H1 (cell line): ENCODE measurements at regions not wholly inside any gene's neighbourhood (a gene's known extent, or its start where the extent isn't known, plus 50 kb on each side); places are given as distances from the start of the nearest gene placed in this dataset.

Experiments
- CTCF ChIA-PET: fragments of 300-600 bp; sonication (Branson Sonifier 250); formaldehyde crosslinking; loops from one replicate; lab custom pipeline; 2021; ENCODE audit not compliant: partially characterized antibody; lab: Charles Lee
- POLR2A ChIA-PET: fragments of 300-600 bp; sonication (Branson Sonifier 250); formaldehyde crosslinking; loops from one replicate; lab custom pipeline; 2021; ENCODE audit warnings: inconsistent platforms; ENCODE audit not compliant: partially characterized antibody; lab: Charles Lee
- DNase-seq, 2 experiments: peaks; one replicate each; pipeline versions ENCODE4 v3.0.0 to v3.0.0-alpha.2; 2010 to 2022; ENCODE audit warnings: low spot score in 2 of 2, low read depth in 1 of 2, mixed read lengths in 1 of 2
- FAIRE-seq: peaks from 2 replicates; lab custom pipeline; 2011; peaks lifted over from hg19 to GRCh38; lab: Jason Lieb, UNC
- H2AFZ ChIP-seq: 2 replicates; pipeline ENCODE4 v1.8.1; 2012; ENCODE audit warnings: low read length, inconsistent platforms
- H2AK5ac ChIP-seq: 2 replicates; pipeline ENCODE4 v1.6.1; 2013; ENCODE audit warnings: low read depth, low read length
- H2BK120ac ChIP-seq: replicated peaks from 2 replicates; pipeline ENCODE3; 2013; ENCODE audit warnings: low read depth, low read length, inconsistent platforms
- H2BK12ac ChIP-seq: 2 replicates; pipeline ENCODE4 v1.6.1; 2013; ENCODE audit warnings: low read depth, low read length
- H2BK15ac ChIP-seq: 2 replicates; pipeline ENCODE4 v1.6.1; 2013; ENCODE audit warnings: low read length
- H2BK20ac ChIP-seq: 2 replicates; pipeline ENCODE4 v1.6.1; 2013; ENCODE audit warnings: low read length
- H2BK5ac ChIP-seq: 2 replicates; pipeline ENCODE4 v1.6.1; 2013; ENCODE audit warnings: low read depth, low read length
- H3K14ac ChIP-seq: 2 replicates; pipeline ENCODE4 v1.6.1; 2013; ENCODE audit warnings: inconsistent platforms; ENCODE audit not compliant: insufficient read length
- H3K18ac ChIP-seq: 2 replicates; pipeline ENCODE4 v1.6.1; 2013; ENCODE audit warnings: low read length; ENCODE audit errors: extremely low read depth
- H3K23ac ChIP-seq: 2 replicates; pipeline ENCODE4 v1.6.1; 2013; ENCODE audit warnings: inconsistent platforms; ENCODE audit not compliant: insufficient read length
- H3K23me2 ChIP-seq: 2 replicates; pipeline ENCODE4 v1.6.1; 2013; ENCODE audit warnings: low read depth, low read length
- H3K27ac ChIP-seq: 2 replicates; pipeline ENCODE4 v1.6.1; 2011; ENCODE audit warnings: low read depth, low read length, inconsistent platforms
- H3K27me3 ChIP-seq, 4 experiments: replicated peaks in 1 of 4; 1 replicate in 1 of 4; 2 replicates in 3 of 4; pipeline versions ENCODE4 v1.6.1 to v1.8.1; 2011 to 2013; ENCODE audit warnings: low read length in 3 of 4, mild to moderate bottlenecking in 3 of 4, inconsistent platforms in 2 of 4, mixed read lengths in 2 of 4, moderate library complexity in 1 of 4; ENCODE audit not compliant: control insufficient read depth in 3 of 4, insufficient read depth in 3 of 4; ENCODE audit errors: extremely low read depth in 1 of 4
- H3K36me3 ChIP-seq, 4 experiments: 2 replicates each; pipeline versions ENCODE4 v1.6.1 to v1.8.1; 2011 to 2013; ENCODE audit warnings: mild to moderate bottlenecking in 4 of 4, low read length in 3 of 4, moderate library complexity in 2 of 4, control low read depth in 1 of 4, inconsistent platforms in 1 of 4; ENCODE audit not compliant: insufficient read depth in 4 of 4, control insufficient read depth in 2 of 4
- H3K4ac ChIP-seq: replicated peaks from 2 replicates; pipeline ENCODE3; 2013; ENCODE audit warnings: low read length, low read depth, mixed read lengths, inconsistent platforms; ENCODE audit not compliant: insufficient read length
- H3K4me1 ChIP-seq, 4 experiments: replicated peaks in 1 of 4; 1 replicate in 1 of 4; 2 replicates in 3 of 4; pipeline versions ENCODE4 v1.6.1 to v1.8.1; 2011 to 2013; ENCODE audit warnings: low read length in 3 of 4, inconsistent platforms in 2 of 4, mixed read lengths in 1 of 4; ENCODE audit not compliant: insufficient read depth in 4 of 4, control insufficient read depth in 3 of 4
- H3K4me2 ChIP-seq, 2 experiments: 2 replicates each; pipeline versions ENCODE4 v1.6.1 to v1.8.1; 2011 to 2013; ENCODE audit warnings: low read depth in 2 of 2, low read length in 2 of 2, control low read depth in 1 of 2, inconsistent platforms in 1 of 2, mild to moderate bottlenecking in 1 of 2; ENCODE audit not compliant: insufficient read depth in 1 of 2
- H3K4me3 ChIP-seq, 4 experiments: fragments of 200-600, 300-600 bp in 1 of 4; sonication (generic), shearing (Covaris generic), sonication (Bioruptor Twin) in 1 of 4; 2 replicates each; pipeline versions ENCODE4 v1.5.1 to v1.8.1; 2011 to 2016; ENCODE audit warnings: low read length in 4 of 4, low read depth in 3 of 4, control low read depth in 2 of 4, inconsistent platforms in 2 of 4, mild to moderate bottlenecking in 2 of 4, mixed read lengths in 1 of 4, moderate library complexity in 1 of 4; ENCODE audit not compliant: insufficient read depth in 2 of 4; ENCODE audit errors: extremely low read depth in 1 of 4
- H3K56ac ChIP-seq: replicated peaks from 2 replicates; pipeline ENCODE3; 2013; ENCODE audit warnings: low read depth, mild to moderate bottlenecking, mixed read lengths, low read length, inconsistent platforms; ENCODE audit not compliant: insufficient read length
- H3K79me1 ChIP-seq: 2 replicates; pipeline ENCODE4 v1.6.1; 2013; ENCODE audit warnings: low read depth, low read length, control low read depth
- H3K79me2 ChIP-seq, 2 experiments: 2 replicates each; pipeline versions ENCODE4 v1.6.1 to v1.8.1; 2012 to 2013; ENCODE audit warnings: low read length in 2 of 2, mild to moderate bottlenecking in 2 of 2, inconsistent platforms in 1 of 2; ENCODE audit not compliant: insufficient read depth in 2 of 2, control insufficient read depth in 1 of 2
- H3K9ac ChIP-seq, 4 experiments: replicated peaks in 1 of 4; 1 replicate in 1 of 4; 2 replicates in 3 of 4; pipeline versions ENCODE4 v1.6.1 to v1.8.1; 2011 to 2013; ENCODE audit warnings: low read depth in 3 of 4, low read length in 3 of 4, control low read depth in 2 of 4, mild to moderate bottlenecking in 2 of 4, moderate library complexity in 2 of 4, inconsistent platforms in 1 of 4; ENCODE audit errors: extremely low read depth in 1 of 4
- H3K9me3 ChIP-seq, 2 experiments: 2 replicates each; pipeline versions ENCODE4 v1.6.1 to v1.8.1; 2012 to 2013; ENCODE audit warnings: mild to moderate bottlenecking in 2 of 2, moderate library complexity in 2 of 2, control low read depth in 1 of 2, inconsistent platforms in 1 of 2, low read depth in 1 of 2, low read length in 1 of 2, mixed read lengths in 1 of 2; ENCODE audit not compliant: insufficient read depth in 2 of 2
- H4K20me1 ChIP-seq, 2 experiments: replicated peaks in 1 of 2; 2 replicates each; pipeline versions ENCODE3 to v1.8.1; 2011 to 2013; ENCODE audit warnings: inconsistent platforms in 2 of 2, low read length in 2 of 2, mild to moderate bottlenecking in 1 of 2; ENCODE audit not compliant: insufficient read depth in 2 of 2, control insufficient read depth in 1 of 2
- H4K5ac ChIP-seq: 2 replicates; pipeline ENCODE4 v1.6.1; 2013; ENCODE audit warnings: low read length, low read depth, mixed read lengths, inconsistent platforms; ENCODE audit not compliant: insufficient read length
- H4K8ac ChIP-seq: 2 replicates; pipeline ENCODE4 v1.8.0; 2013; ENCODE audit warnings: mild to moderate bottlenecking, moderate library complexity, low read length, inconsistent platforms; ENCODE audit not compliant: insufficient read depth; ENCODE audit errors: extremely low read depth
- H4K91ac ChIP-seq: replicated peaks from 2 replicates; pipeline ENCODE3; 2013; ENCODE audit warnings: low read length, mixed read lengths, inconsistent platforms; ENCODE audit not compliant: insufficient read length
- CEBPB ChIP-seq: IDR thresholded peaks from 2 replicates; pipeline ENCODE4 v1.6.1; 2012; ENCODE audit warnings: low read depth, low read length
- RAD21 ChIP-seq, 2 experiments: IDR thresholded peaks in 1 of 2; conservative IDR thresholded peaks in 1 of 2; 2 replicates each; pipeline ENCODE4 v1.6.1; 2011; ENCODE audit warnings: low read depth in 2 of 2, low read length in 2 of 2, improper control_type of control experiment in 1 of 2, inconsistent platforms in 1 of 2, mild to moderate bottlenecking in 1 of 2, moderate library complexity in 1 of 2
- whole genome bisulfite sequencing, 2 experiments: shearing (Covaris generic) in 1 of 2; methylation state at CpG; one replicate each; pipeline versions ENCODE4 v1.1.6 to v1.1.7; 2013 to 2015; ENCODE audit warnings: low lambda C conversion rate in 2 of 2, mixed read lengths in 2 of 2, inconsistent platforms in 1 of 2, low coverage in 1 of 2, missing lambda C conversion rate in 1 of 2; ENCODE audit not compliant: insufficient replicate concordance in 2 of 2, insufficient coverage in 1 of 2, insufficient read length in 1 of 2; ENCODE audit errors: extremely low coverage in 1 of 2, missing lambda C conversion rate in 1 of 2; 5-methylcytosine and 5-hydroxymethylcytosine counted together

DNA sequence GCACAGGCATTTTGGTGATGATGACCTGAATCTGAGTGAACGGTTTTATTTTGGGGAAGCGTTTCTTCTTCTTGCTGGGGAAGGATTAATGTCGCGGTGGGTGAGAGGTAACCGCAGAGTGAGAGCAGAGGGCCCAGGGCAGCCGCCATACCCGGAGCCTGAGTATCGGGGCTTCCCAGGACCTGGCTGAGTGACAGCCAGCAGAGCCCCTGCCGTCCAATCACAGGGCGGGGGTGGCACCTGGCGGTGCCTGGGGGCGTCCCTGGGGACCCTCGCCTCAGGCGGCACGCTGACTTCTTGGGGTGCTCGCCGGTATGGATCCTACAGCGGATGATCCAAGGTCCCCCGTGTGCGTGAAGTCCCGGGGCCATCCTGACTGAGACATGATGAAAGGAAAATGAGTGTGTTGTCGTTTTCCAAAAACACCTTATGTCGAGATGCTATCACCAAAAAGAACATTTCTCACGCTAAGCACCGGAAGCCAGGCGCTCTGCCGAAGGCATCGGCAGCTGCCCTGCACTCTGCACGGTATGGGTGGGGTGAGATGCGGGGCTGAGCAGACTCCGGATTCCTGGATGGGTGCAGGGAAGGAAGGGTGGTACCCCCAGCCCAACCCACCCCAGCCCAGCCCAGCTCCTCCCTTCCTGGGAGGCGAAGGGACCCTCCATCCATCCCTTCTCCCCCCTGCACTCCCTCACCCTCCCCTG, 227.9 kb upstream of the SHH start:
- H4K91ac ChIP-seq = no peak overlapping the region
- H3K27ac ChIP-seq = no peak overlapping the region
- no peak overlapping the region for H3K4me2 ChIP-seq
- POLR2A ChIA-PET = no interaction called here
- H3K9ac ChIP-seq = no peak overlapping the region
- H3K27me3 ChIP-seq = no peaks in the 10 kb centered on the region; a peak in 2 of 7 replicates
- H2BK5ac ChIP-seq = no peak overlapping the region
- H3K79me1 ChIP-seq = no peaks in the 10 kb centered on the region
- FAIRE-seq = no peak
- peaks cover 0 to 3% (median 0%) of the 10 kb centered on the region in 4 experiments; a peak in 1 of 7 replicates for H3K4me1 ChIP-seq
- CTCF ChIA-PET = no interaction called here
- DNase-seq = no peak
- 91% methylated on average over 31 of the region's 32 CpGs; no CpG with 5 or more reads in 1 of the 2 experiments for WGBS, 2 experiments
- no peak overlapping the region for H3K14ac ChIP-seq
- H4K5ac ChIP-seq = no peak overlapping the region
- H3K79me2 ChIP-seq = no peaks in the 10 kb centered on the region
- H2AFZ ChIP-seq = no peak overlapping the region
- H3K9me3 ChIP-seq = no peaks in the 10 kb centered on the region
- no peak overlapping the region for H3K23ac ChIP-seq
- H2BK12ac ChIP-seq = no peak overlapping the region
- no peak overlapping the region for H2AK5ac ChIP-seq
- H2BK20ac ChIP-seq = no peak overlapping the region
- H3K4me3 ChIP-seq = no peak overlapping the region
- no peaks in the 10 kb centered on the region for H3K23me2 ChIP-seq
- no peak overlapping the region for H2BK120ac ChIP-seq
- H3K36me3 ChIP-seq = no peaks in the 10 kb centered on the region
- H4K20me1 ChIP-seq = no peaks in the 10 kb centered on the region
- no peak overlapping the region for H4K8ac ChIP-seq
- TF ChIP-seq RAD21 (IDR thresholded peaks at IDR 0.05 in 1 of 2, conservative IDR thresholded peaks at IDR 0.05 in 1 of 2; ENCODE audit: low read depth in 2 of 2, low read length in 2 of 2) (no peak), CEBPB (no peak)
- H3K4ac ChIP-seq = no peak overlapping the region
- no peak overlapping the region for H2BK15ac ChIP-seq
- no peak overlapping the region for H3K56ac ChIP-seq
- H3K18ac ChIP-seq = no peak overlapping the region
